ENCODE measurements at regions not wholly inside any gene's neighbourhood (a gene's known extent, or its start where the extent isn't known, plus 50 kb on each side); places are given as distances from the start of the nearest gene placed in this dataset.

DNA sequence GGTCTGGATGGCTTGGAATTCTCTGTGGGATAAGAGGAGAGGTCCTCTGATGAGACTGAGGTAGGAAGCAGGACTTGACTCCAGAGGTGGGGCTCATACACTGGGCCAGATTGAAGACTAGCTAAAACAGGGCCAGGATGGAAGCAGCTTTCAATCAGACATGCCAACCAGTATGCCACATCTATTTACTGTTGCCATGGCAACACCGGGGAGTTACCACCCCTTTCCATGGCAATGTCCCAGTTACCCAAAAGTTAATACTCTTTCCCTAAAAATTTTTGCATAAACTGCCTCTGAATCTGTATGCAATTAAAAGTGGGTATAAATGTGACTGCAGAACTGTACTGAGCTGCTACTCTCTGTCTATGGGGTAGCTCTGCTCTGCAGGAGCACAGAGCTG, 247.5 kb upstream of the ZBED5 start:
- TF ChIP-seq GATA2 (IDR thresholded peaks at IDR 0.05; ENCODE audit: low read depth, low read length) (no peak), GATA3 (IDR thresholded peaks at IDR 0.05; ENCODE audit: low read depth, low read length) (no peak)

All from SH-SY5Y (cell line).